MM.1S (cell line): ENCODE measurements at regions not wholly inside any gene's neighbourhood (a gene's known extent, or its start where the extent isn't known, plus 50 kb on each side); places are given as distances from the start of the nearest gene placed in this dataset.

Source experiments
- DNase-seq: peaks from one replicate; pipeline ENCODE4 v3.0.0-alpha.2; 2015
- H2AFZ ChIP-seq: fragments of 300-600 bp; sonication (generic); 2 replicates; pipeline ENCODE4 v1.6.0; 2016; ENCODE audit warnings: antibody characterized with exemption, low read length
- H3F3A ChIP-seq: fragments of 300-600 bp; sonication (generic); 2 replicates; pipeline ENCODE4 v1.6.1; 2016; ENCODE audit warnings: mild to moderate bottlenecking, antibody characterized with exemption, low read length, moderate library complexity, mixed read lengths; ENCODE audit not compliant: insufficient read depth
- H3K27ac ChIP-seq: fragments of 300-600 bp; sonication (generic); 2 replicates; pipeline ENCODE4 v1.5.1; 2016; ENCODE audit warnings: mild to moderate bottlenecking, low read length
- H3K27me3 ChIP-seq: fragments of 300-600 bp; sonication (generic); replicated peaks from 2 replicates; pipeline ENCODE4 v1.6.0; 2016; ENCODE audit warnings: low read length; ENCODE audit not compliant: insufficient read depth
- H3K36me3 ChIP-seq: fragments of 300-600 bp; sonication (generic); replicated peaks from 2 replicates; pipeline ENCODE4 v1.6.1; 2016; ENCODE audit warnings: mild to moderate bottlenecking, low read length, mixed read lengths; ENCODE audit not compliant: insufficient read depth
- H3K4me1 ChIP-seq: fragments of 300-600 bp; sonication (generic); 2 replicates; pipeline ENCODE4 v1.6.1; 2016; ENCODE audit warnings: low read length, mixed read lengths
- H3K4me2 ChIP-seq: fragments of 300-600 bp; sonication (generic); 2 replicates; pipeline ENCODE4 v1.6.0; 2016; ENCODE audit warnings: low read depth, low read length
- H3K4me3 ChIP-seq: fragments of 300-600 bp; sonication (generic); 2 replicates; pipeline ENCODE4 v1.5.1; 2016; ENCODE audit warnings: low read length, mixed read lengths
- H3K79me2 ChIP-seq: fragments of 300-600 bp; sonication (generic); 2 replicates; pipeline ENCODE4 v1.6.1; 2016; ENCODE audit warnings: mixed run types, low read length, mixed read lengths
- H3K9ac ChIP-seq: fragments of 300-600 bp; sonication (generic); 2 replicates; pipeline ENCODE4 v1.6.1; 2016; ENCODE audit warnings: low read length, mixed read lengths
- H3K9me2 ChIP-seq: fragments of 300-600 bp; sonication (generic); replicated peaks from 2 replicates; pipeline ENCODE4 v1.6.1; 2016; ENCODE audit warnings: mild to moderate bottlenecking, low read length, mixed read lengths; ENCODE audit not compliant: insufficient read depth
- H3K9me3 ChIP-seq: fragments of 300-600 bp; sonication (generic); replicated peaks from 2 replicates; pipeline ENCODE4 v1.6.1; 2016; ENCODE audit warnings: mild to moderate bottlenecking, low read length, mixed read lengths; ENCODE audit not compliant: insufficient read depth
- H4K20me1 ChIP-seq: fragments of 300-600 bp; sonication (generic); 2 replicates; pipeline ENCODE4 v1.6.1; 2016; ENCODE audit warnings: mild to moderate bottlenecking, low read length, moderate library complexity, mixed read lengths; ENCODE audit not compliant: insufficient read depth
- EZH2 ChIP-seq: fragments of 300-600 bp; sonication (generic); optimal IDR thresholded peaks from 2 replicates; pipeline ENCODE3; 2017; ENCODE audit warnings: low read depth, mild to moderate bottlenecking, antibody characterized with exemption, low read length, mixed read lengths
- EZH2phosphoT487 ChIP-seq: fragments of 300-600 bp; sonication (generic); IDR thresholded peaks from 2 replicates; pipeline ENCODE4 v1.6.1; 2018; ENCODE audit warnings: antibody characterized with exemption, low read length
- TF ChIP-seq, protein P1 (sequence below): fragments of 300-600 bp; sonication (generic); IDR thresholded peaks from 2 replicates; pipeline ENCODE4 v1.5.1; 2016; ENCODE audit warnings: antibody characterized with exemption, low read length, mixed read lengths

DNA sequence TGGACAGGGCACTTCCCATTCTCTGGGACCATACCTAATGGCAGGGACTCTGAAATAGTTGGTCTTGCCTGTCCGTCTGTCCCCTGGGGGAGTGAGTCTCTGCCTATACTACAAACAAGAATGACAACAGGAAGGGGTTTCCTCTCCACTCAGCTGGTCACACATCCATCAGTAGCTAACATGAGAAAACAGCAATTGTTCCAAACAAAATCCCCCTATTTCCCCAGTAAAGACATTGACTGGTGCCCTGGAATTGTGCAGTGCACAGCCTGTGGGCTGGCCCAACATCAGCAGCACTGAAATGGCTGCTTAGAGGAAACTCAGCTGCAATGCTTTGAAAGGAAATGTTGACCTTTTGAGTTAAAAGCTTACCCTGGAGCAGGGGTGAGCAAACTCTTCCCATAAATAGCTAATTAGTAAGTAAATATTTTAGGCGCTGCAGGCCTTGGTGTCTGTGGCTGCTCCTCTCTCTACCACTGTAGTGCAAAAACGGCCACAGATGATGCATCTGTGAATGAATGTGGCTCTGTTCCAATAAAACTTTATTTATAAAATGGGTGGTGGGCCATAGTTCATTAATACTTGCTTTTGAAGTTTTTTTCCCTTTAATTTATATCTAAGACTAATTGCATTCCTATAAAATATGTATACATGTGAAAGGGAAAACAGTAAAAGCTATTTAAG is 174.3 kb downstream of the KLF13 start:
- no peak overlapping the region for H3K4me2 ChIP-seq
- DNase-seq = no peak
- H2AFZ ChIP-seq = no peak overlapping the region

DNA sequence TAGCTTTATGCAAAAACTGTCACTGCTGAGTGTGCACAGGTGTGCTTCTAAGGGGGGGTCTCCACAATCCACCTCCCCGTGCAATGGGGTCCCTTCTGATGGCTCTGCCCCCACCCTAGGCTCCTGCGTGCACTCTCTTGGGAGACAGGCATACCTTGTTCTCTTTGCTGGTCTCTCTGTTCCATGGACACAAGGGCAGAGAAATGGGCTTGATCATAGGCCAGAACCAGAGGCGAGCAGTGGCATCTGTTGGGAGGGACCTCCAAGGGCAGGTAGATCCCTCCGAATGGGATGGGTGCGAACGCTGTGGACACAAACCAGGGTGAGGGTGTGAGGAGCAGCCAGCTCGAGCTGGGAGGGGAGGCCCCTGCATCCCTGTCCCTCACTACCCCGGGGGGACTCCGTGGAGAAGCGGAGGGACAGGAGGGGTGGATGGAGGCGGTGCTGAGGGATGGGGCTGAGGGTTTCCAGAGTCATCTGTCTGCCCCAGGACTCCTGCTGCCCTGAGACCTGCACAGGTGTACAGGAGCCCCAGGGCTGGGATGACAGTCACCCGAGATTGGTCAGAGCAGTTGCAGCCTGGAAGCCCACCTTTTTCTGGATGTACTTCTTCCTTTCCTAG is 175.0 kb downstream of the KLF13 start:
- H3K36me3 ChIP-seq = no peaks in the 10 kb centered on the region
- no peak overlapping the region for H3K4me3 ChIP-seq
- H3K9me3 ChIP-seq = no peaks in the 10 kb centered on the region
- H3F3A ChIP-seq = no peaks in the 10 kb centered on the region
- no peaks in the 10 kb centered on the region for H3K79me2 ChIP-seq
- H2AFZ ChIP-seq = no peak overlapping the region
- TF ChIP-seq EZH2phosphoT487 (no peak), EZH2 (no peak)
- TF ChIP-seq, protein P1, sequence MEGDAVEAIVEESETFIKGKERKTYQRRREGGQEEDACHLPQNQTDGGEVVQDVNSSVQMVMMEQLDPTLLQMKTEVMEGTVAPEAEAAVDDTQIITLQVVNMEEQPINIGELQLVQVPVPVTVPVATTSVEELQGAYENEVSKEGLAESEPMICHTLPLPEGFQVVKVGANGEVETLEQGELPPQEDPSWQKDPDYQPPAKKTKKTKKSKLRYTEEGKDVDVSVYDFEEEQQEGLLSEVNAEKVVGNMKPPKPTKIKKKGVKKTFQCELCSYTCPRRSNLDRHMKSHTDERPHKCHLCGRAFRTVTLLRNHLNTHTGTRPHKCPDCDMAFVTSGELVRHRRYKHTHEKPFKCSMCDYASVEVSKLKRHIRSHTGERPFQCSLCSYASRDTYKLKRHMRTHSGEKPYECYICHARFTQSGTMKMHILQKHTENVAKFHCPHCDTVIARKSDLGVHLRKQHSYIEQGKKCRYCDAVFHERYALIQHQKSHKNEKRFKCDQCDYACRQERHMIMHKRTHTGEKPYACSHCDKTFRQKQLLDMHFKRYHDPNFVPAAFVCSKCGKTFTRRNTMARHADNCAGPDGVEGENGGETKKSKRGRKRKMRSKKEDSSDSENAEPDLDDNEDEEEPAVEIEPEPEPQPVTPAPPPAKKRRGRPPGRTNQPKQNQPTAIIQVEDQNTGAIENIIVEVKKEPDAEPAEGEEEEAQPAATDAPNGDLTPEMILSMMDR = no peak
- no peak overlapping the region for H3K27ac ChIP-seq
- no peak for DNase-seq
- H4K20me1 ChIP-seq = no peaks in the 10 kb centered on the region
- H3K9me2 ChIP-seq = no peaks in the 10 kb centered on the region
- H3K27me3 ChIP-seq = no peaks in the 10 kb centered on the region
- H3K9ac ChIP-seq = no peak overlapping the region
- H3K4me2 ChIP-seq = no peak overlapping the region
- no peaks in the 10 kb centered on the region for H3K4me1 ChIP-seq

More for the DNA sequence above, 174.3 kb downstream of the KLF13 start:
- Histone ChIP-seq H3K79me2 (no peaks in the 10 kb centered on the region), H3K27ac (no peak overlapping the region), H3F3A (no peaks in the 10 kb centered on the region), H3K27me3 (no peaks in the 10 kb centered on the region), H3K36me3 (no peaks in the 10 kb centered on the region), H3K9me2 (no peaks in the 10 kb centered on the region), H3K4me1 (no peaks in the 10 kb centered on the region), H3K9ac (no peak overlapping the region), H3K9me3 (no peaks in the 10 kb centered on the region), H4K20me1 (no peaks in the 10 kb centered on the region), H3K4me3 (no peak overlapping the region)
- TF ChIP-seq EZH2 = no peak
- no peak for TF ChIP-seq EZH2phosphoT487
- TF ChIP-seq, protein P1 = no peak

DNA sequence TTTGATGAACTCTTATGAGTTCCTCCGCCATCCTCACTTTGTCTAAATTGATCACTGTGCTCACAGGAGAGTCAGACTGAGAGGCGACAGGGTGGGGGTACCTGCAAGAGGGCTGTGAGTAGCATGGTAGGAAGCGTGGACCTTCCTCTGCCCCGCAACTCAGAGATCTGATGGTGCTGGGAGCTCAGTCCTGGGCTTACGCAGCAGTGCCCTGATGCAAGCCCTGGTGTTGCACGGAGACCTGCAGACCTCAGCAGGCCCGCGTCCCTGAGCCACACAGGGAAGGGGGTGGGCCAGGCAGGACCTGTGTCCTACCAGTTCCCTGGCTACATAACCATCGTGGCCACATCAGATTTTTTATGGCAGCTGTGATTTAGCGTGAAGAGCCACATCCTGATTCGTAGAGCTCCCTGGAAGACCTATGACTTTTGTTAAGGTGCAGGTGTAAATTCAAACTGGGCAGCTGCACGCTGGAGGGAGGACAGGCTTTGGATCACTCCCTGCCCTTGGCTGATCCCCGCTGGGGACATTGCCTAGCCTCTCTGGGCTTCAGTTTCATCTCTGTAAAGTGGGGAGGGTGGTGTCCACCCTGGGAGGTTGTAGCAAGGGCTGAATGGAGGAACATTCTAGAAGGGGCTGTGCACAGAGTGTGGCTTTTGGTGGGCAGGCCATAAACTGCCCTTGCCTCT is 176.1 kb downstream of the KLF13 start:
- Histone ChIP-seq H4K20me1 (no peaks in the 10 kb centered on the region), H3K4me1 (no peaks in the 10 kb centered on the region), H3K9me2 (no peaks in the 10 kb centered on the region), H3K27ac (no peak overlapping the region), H3K36me3 (no peaks in the 10 kb centered on the region), H2AFZ (no peak overlapping the region), H3F3A (no peaks in the 10 kb centered on the region), H3K4me3 (no peak overlapping the region), H3K4me2 (no peak overlapping the region), H3K9me3 (no peaks in the 10 kb centered on the region), H3K79me2 (no peaks in the 10 kb centered on the region), H3K27me3 (no peaks in the 10 kb centered on the region), H3K9ac (no peak overlapping the region)
- DNase-seq = no peak
- no peak for TF ChIP-seq EZH2
- TF ChIP-seq EZH2phosphoT487 = no peak
- TF ChIP-seq, protein P1 = no peak
